ENCODE measurements at regions not wholly inside any gene's neighbourhood (a gene's known extent, or its start where the extent isn't known, plus 50 kb on each side); places are given as distances from the start of the nearest gene placed in this dataset.

- TF ChIP-seq, protein P1, sequence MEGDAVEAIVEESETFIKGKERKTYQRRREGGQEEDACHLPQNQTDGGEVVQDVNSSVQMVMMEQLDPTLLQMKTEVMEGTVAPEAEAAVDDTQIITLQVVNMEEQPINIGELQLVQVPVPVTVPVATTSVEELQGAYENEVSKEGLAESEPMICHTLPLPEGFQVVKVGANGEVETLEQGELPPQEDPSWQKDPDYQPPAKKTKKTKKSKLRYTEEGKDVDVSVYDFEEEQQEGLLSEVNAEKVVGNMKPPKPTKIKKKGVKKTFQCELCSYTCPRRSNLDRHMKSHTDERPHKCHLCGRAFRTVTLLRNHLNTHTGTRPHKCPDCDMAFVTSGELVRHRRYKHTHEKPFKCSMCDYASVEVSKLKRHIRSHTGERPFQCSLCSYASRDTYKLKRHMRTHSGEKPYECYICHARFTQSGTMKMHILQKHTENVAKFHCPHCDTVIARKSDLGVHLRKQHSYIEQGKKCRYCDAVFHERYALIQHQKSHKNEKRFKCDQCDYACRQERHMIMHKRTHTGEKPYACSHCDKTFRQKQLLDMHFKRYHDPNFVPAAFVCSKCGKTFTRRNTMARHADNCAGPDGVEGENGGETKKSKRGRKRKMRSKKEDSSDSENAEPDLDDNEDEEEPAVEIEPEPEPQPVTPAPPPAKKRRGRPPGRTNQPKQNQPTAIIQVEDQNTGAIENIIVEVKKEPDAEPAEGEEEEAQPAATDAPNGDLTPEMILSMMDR (IDR thresholded peaks at IDR 0.05; ENCODE audit: poor library complexity, severe bottlenecking): no peak
- TF ChIP-seq REST (IDR thresholded peaks at IDR 0.05; ENCODE audit: borderline replicate concordance) (no peak), RAD21 (conservative IDR thresholded peaks at IDR 0.05) (no peak), TAF1 (IDR thresholded peaks at IDR 0.05; ENCODE audit: low read depth) (no peak), EZH2 (IDR thresholded peaks at IDR 0.05; ENCODE audit: borderline replicate concordance, insufficient read depth, low read length, poor library complexity, severe bottlenecking) (no peak), EP300 (conservative IDR thresholded peaks at IDR 0.05; ENCODE audit: poor library complexity, severe bottlenecking) (no peak), MXI1 (conservative IDR thresholded peaks at IDR 0.05; ENCODE audit: poor library complexity, severe bottlenecking) (no peak)
- H3K4me3 ChIP-seq (ENCODE audit: low read length): no peak overlapping the region
- H3K9ac ChIP-seq (ENCODE audit: low read length): no peak overlapping the region
- H3K36me3 ChIP-seq (ENCODE audit: insufficient read depth, low read length): no peaks in the 10 kb centered on the region
- no peak overlapping the region for H2AFZ ChIP-seq (ENCODE audit: low read depth, low read length)
- H3K4me2 ChIP-seq (ENCODE audit: low read length): no peak overlapping the region
- peaks cover 2% of the 10 kb centered on the region for H3F3A ChIP-seq (ENCODE audit: insufficient read depth, low read length, poor library complexity, severe bottlenecking)
- no peaks in the 10 kb centered on the region for H3K9me3 ChIP-seq (ENCODE audit: low read length)
- H3K79me2 ChIP-seq (replicated peaks; ENCODE audit: insufficient read depth, low read length): peaks cover 10% of the 10 kb centered on the region
- peaks cover 5% of the 10 kb centered on the region for H3K27me3 ChIP-seq (ENCODE audit: insufficient read depth, low read depth, low read length)
- no peak overlapping the region for H3K27ac ChIP-seq (ENCODE audit: low read length)
- no peaks in the 10 kb centered on the region for H3K9me2 ChIP-seq (ENCODE audit: insufficient read depth, low read length)
- no peaks in the 10 kb centered on the region for H4K20me1 ChIP-seq (ENCODE audit: insufficient read depth)
Measured at GRCh38 chr20:36086767-36087166, 67.8 kb upstream of the EPB41L1 start.

DNA sequence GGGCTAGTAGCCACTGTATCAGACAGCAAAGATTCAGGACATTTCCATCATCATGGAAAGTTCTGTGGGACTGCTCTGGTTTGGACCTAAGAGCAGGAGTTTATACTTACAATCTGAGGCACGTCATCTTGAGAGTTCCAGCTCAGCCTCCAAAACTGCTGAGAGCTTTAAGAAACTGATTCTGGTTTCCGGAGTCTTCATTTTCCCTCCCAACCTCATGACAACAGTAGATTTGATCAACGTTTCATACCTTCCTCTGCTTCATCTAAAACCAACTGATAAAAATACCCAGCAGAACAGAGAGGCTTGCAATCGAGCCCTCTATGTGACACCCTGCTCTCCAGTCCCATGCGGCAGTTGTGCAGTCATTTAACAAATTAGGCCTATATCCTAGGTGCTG is 64.3 kb upstream of the EPB41L1 start:
- H3K79me2 ChIP-seq (replicated peaks; ENCODE audit: insufficient read depth, low read length): peaks cover 18% of the 10 kb centered on the region
- no peak overlapping the region for H3K4me2 ChIP-seq (ENCODE audit: low read length)
- H2AFZ ChIP-seq (ENCODE audit: low read depth, low read length): no peak overlapping the region
- peaks cover 5% of the 10 kb centered on the region for H3K27me3 ChIP-seq (ENCODE audit: insufficient read depth, low read depth, low read length)
- peaks cover 4% of the 10 kb centered on the region for H3F3A ChIP-seq (ENCODE audit: insufficient read depth, low read length, poor library complexity, severe bottlenecking)
- H3K9me3 ChIP-seq (ENCODE audit: low read length): no peaks in the 10 kb centered on the region
- TF ChIP-seq EZH2 (IDR thresholded peaks at IDR 0.05; ENCODE audit: borderline replicate concordance, insufficient read depth, low read length, poor library complexity, severe bottlenecking) (no peak), SMC3 (conservative IDR thresholded peaks at IDR 0.05; ENCODE audit: poor library complexity) (no peak)
- H4K20me1 ChIP-seq (ENCODE audit: insufficient read depth): no peaks in the 10 kb centered on the region
- H3K27ac ChIP-seq (ENCODE audit: low read length): no peak overlapping the region
- no peaks in the 10 kb centered on the region for H3K9me2 ChIP-seq (ENCODE audit: insufficient read depth, low read length)
- no peak overlapping the region for H3K9ac ChIP-seq (ENCODE audit: low read length)
- no peaks in the 10 kb centered on the region for H3K36me3 ChIP-seq (ENCODE audit: insufficient read depth, low read length)
- no peak overlapping the region for H3K4me3 ChIP-seq (ENCODE audit: low read length)

Data from neural cell (in vitro differentiated cells).